HG03139 (cell line): ENCODE measurements at regions not wholly inside any gene's neighbourhood (a gene's known extent, or its start where the extent isn't known, plus 50 kb on each side); places are given as distances from the start of the nearest gene placed in this dataset.

ENCODE experiments used
- ATAC-seq: cut with Tn5 transposase; IDR thresholded peaks from one replicate; pipeline ENCODE4 v1.9.1; 2021; ENCODE audit not compliant: unreplicated experiment

GRCh38 chr15:47577000-47577399, 140.3 kb upstream of the SEMA6D start:
- ATAC-seq: no peak

GRCh38 chr15:47577461-47577860, 139.8 kb upstream of the SEMA6D start:
- ATAC-seq: no peak

- no peak for ATAC-seq
Measured at GRCh38 chr15:47582233-47582632, 135.1 kb upstream of the SEMA6D start.

- no peak for ATAC-seq
Measured at GRCh38 chr15:47584316-47584715, 133.0 kb upstream of the SEMA6D start.

GRCh38 chr15:47586653-47587224, 130.6 kb upstream of the SEMA6D start:
- ATAC-seq: no peak

- no peak for ATAC-seq
Measured at GRCh38 chr15:47587940-47588802, 129.1 kb upstream of the SEMA6D start.

GRCh38 chr15:47588958-47589357, 128.3 kb upstream of the SEMA6D start:
- ATAC-seq: no peak

- ATAC-seq: no peak
Measured at GRCh38 chr15:47598996-47599395, 118.3 kb upstream of the SEMA6D start.

GRCh38 chr15:47599806-47600205, 117.5 kb upstream of the SEMA6D start:
- no peak for ATAC-seq

- no peak for ATAC-seq
Measured at GRCh38 chr15:47602121-47602520, 115.2 kb upstream of the SEMA6D start.

- no peak for ATAC-seq
Measured at GRCh38 chr15:47603026-47603425, 114.3 kb upstream of the SEMA6D start.

GRCh38 chr15:47607695-47608094, 109.6 kb upstream of the SEMA6D start:
- ATAC-seq: no peak

GRCh38 chr15:47609693-47610092, 107.6 kb upstream of the SEMA6D start:
- no peak for ATAC-seq

- ATAC-seq: no peak
Measured at GRCh38 chr15:47610736-47611135, 106.6 kb upstream of the SEMA6D start.

GRCh38 chr15:47614360-47615011, 102.8 kb upstream of the SEMA6D start:
- ATAC-seq: no peak

GRCh38 chr15:47616876-47617275, 100.4 kb upstream of the SEMA6D start:
- ATAC-seq: no peak

- no peak for ATAC-seq
Measured at GRCh38 chr15:47618241-47618640, 99.1 kb upstream of the SEMA6D start.

- no peak for ATAC-seq
Measured at GRCh38 chr15:47620960-47621681, 96.2 kb upstream of the SEMA6D start.

GRCh38 chr15:47622055-47622454, 95.2 kb upstream of the SEMA6D start:
- no peak for ATAC-seq

- no peak for ATAC-seq
Measured at GRCh38 chr15:47624503-47624902, 92.8 kb upstream of the SEMA6D start.

- ATAC-seq: no peak
Measured at GRCh38 chr15:47639042-47639441, 78.3 kb upstream of the SEMA6D start.
